OCI-LY3 (cell line): ENCODE measurements at regions not wholly inside any gene's neighbourhood (a gene's known extent, or its start where the extent isn't known, plus 50 kb on each side); places are given as distances from the start of the nearest gene placed in this dataset.

Source experiments
- H2AFZ ChIP-seq: fragments of 200-600, 300-600 bp; shearing (Covaris generic); 2 replicates; pipeline ENCODE4 v1.6.0; 2014; ENCODE audit warnings: antibody characterized with exemption, low read depth, low read length
- H3K27ac ChIP-seq: fragments of 200-600, 300-600 bp; sonication (generic); 2 replicates; pipeline ENCODE4 v1.5.1; 2014; ENCODE audit warnings: mild to moderate bottlenecking, low read length, moderate library complexity, mixed read lengths
- H3K27me3 ChIP-seq: fragments of 200-600, 300-600 bp; sonication (generic); 2 replicates; pipeline ENCODE4 v1.6.1; 2014; ENCODE audit warnings: low read depth, low read length, mixed read lengths
- H3K36me3 ChIP-seq: fragments of 200-600, 300-600 bp; sonication (generic); replicated peaks from 2 replicates; pipeline ENCODE3; 2014; ENCODE audit warnings: low read depth, low read length, mixed read lengths
- H3K4me1 ChIP-seq: fragments of 300-600, 200-600 bp; sonication (generic); 2 replicates; pipeline ENCODE4 v1.6.1; 2014; ENCODE audit warnings: low read length, mixed read lengths
- H3K4me2 ChIP-seq: fragments of 200-600, 300-600 bp; sonication (generic); 2 replicates; pipeline ENCODE4 v1.6.1; 2014; ENCODE audit warnings: low read length, mixed read lengths
- H3K4me3 ChIP-seq: fragments of 300-600, 200-600 bp; sonication (generic); 2 replicates; pipeline ENCODE4 v1.5.1; 2014; ENCODE audit warnings: antibody characterized with exemption, mild to moderate bottlenecking, low read length, moderate library complexity
- H3K79me2 ChIP-seq: fragments of 300-600, 200-600 bp; shearing (Covaris generic); 2 replicates; pipeline ENCODE4 v1.6.1; 2014; ENCODE audit warnings: mild to moderate bottlenecking, low read length, mixed read lengths
- H3K9ac ChIP-seq: fragments of 300-600, 200-600 bp; shearing (Covaris generic); 2 replicates; pipeline ENCODE4 v1.6.0; 2014; ENCODE audit warnings: mild to moderate bottlenecking, low read length, moderate library complexity
- H3K9me3 ChIP-seq: fragments of 200-600, 300-600 bp; shearing (Covaris generic); 2 replicates; pipeline ENCODE4 v1.6.1; 2014; ENCODE audit warnings: low read length, mixed read lengths; ENCODE audit not compliant: insufficient read depth
- H4K20me1 ChIP-seq: fragments of 200-600, 300-600 bp; sonication (generic); 2 replicates; pipeline ENCODE4 v1.6.1; 2016; ENCODE audit warnings: low read length, mixed read lengths; ENCODE audit not compliant: insufficient read depth
- EZH2phosphoT487 ChIP-seq: fragments of 200-600 bp; shearing (Covaris generic); IDR thresholded peaks from 2 replicates; pipeline ENCODE4 v1.6.1; 2018; ENCODE audit warnings: antibody characterized with exemption, mixed run types, low read depth
- TF ChIP-seq, protein P1 (sequence below): fragments of 200-600, 300-600 bp; sonication (generic); IDR thresholded peaks from 2 replicates; pipeline ENCODE4 v1.5.1; 2014; ENCODE audit warnings: antibody characterized with exemption, low read length, low read depth

DNA sequence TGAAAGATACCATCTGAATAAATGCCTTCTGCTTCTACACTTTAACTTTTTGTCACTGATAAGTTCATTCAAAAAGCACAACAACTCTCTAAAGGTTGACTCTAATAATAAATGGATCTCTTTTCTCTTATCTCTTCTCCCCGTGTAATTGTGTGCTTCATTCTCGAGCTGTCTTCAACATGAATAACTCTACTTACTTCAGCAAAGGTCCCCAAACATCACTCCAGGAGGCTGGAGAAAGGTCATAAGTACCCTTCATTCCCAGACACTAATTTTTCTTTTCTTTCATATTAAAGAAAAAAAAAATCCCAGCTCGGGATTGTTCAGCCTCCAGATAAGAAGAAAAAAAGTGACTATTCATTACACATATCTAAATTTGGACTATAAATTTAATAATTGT lies 222.2 kb downstream of the FOXO1 start:
- Histone ChIP-seq H3K79me2 (no peaks in the 10 kb centered on the region), H4K20me1 (no peaks in the 10 kb centered on the region), H2AFZ (no peak overlapping the region), H3K36me3 (no peaks in the 10 kb centered on the region), H3K4me1 (peaks cover 32% of the 10 kb centered on the region), H3K4me2 (no peak overlapping the region), H3K4me3 (no peak overlapping the region), H3K27me3 (peaks cover 26% of the 10 kb centered on the region), H3K9me3 (peaks cover 7% of the 10 kb centered on the region; the same call in 1 of the 2 replicates), H3K27ac (no peak overlapping the region), H3K9ac (no peak overlapping the region)
- no peak for TF ChIP-seq EZH2phosphoT487
- TF ChIP-seq, protein P1, sequence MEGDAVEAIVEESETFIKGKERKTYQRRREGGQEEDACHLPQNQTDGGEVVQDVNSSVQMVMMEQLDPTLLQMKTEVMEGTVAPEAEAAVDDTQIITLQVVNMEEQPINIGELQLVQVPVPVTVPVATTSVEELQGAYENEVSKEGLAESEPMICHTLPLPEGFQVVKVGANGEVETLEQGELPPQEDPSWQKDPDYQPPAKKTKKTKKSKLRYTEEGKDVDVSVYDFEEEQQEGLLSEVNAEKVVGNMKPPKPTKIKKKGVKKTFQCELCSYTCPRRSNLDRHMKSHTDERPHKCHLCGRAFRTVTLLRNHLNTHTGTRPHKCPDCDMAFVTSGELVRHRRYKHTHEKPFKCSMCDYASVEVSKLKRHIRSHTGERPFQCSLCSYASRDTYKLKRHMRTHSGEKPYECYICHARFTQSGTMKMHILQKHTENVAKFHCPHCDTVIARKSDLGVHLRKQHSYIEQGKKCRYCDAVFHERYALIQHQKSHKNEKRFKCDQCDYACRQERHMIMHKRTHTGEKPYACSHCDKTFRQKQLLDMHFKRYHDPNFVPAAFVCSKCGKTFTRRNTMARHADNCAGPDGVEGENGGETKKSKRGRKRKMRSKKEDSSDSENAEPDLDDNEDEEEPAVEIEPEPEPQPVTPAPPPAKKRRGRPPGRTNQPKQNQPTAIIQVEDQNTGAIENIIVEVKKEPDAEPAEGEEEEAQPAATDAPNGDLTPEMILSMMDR: no peak

DNA sequence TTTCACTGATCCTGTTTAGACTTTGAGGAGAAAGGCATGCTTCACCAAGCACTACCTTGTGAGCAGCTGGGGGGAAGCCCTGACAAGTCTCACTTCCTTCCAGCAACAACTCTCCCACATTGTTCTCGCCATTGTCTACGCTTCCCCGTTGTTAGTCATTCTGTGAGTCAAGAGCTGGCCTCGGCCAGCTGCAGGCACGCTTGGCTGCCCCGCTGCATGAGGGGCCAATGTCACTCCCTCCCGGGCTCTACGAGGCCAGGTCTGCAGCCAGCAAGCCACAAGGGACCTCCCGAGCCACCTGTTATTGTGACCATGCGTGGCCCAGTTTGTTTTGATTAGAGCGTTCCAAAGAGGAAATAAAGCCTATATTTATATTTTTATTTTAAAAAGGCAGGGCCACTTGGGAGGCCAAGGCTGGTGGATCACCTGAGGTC lies 220.9 kb downstream of the FOXO1 start:
- Histone ChIP-seq H3K9ac (no peak overlapping the region), H3K9me3 (peaks cover 10% of the 10 kb centered on the region; the same call in 1 of the 2 replicates), H4K20me1 (no peaks in the 10 kb centered on the region), H3K4me3 (peak overlapping the region; percentile 1; the same call in 1 of the 2 replicates), H3K36me3 (no peaks in the 10 kb centered on the region), H3K79me2 (no peaks in the 10 kb centered on the region), H3K27me3 (peaks cover 26% of the 10 kb centered on the region), H3K27ac (no peak overlapping the region), H3K4me1 (peaks cover 31% of the 10 kb centered on the region), H2AFZ (no peak overlapping the region), H3K4me2 (peak overlapping the region; percentile 80)
- peak; percentile 75; the same call in 1 of the 2 replicates for TF ChIP-seq EZH2phosphoT487
- TF ChIP-seq, protein P1: no peak

DNA sequence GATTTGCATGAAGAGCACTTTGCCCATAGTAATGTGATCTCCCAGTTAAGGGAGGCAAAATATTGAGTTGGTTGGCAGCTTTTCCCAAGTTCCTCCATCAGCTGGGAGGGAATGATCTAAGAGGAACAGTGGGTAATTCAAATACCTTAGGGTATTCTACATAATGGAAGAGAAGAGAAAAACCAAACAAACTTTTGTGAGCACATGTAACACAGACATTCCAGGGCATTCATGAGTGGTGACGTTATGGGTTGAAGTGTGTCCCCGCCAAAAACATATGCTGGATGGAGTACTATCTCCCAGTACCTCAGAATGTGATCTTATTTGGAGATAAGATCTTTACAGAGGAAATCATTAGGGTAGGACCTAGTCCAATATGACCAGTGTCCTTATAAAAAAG lies 220.1 kb downstream of the FOXO1 start:
- peaks cover 10% of the 10 kb centered on the region; the same call in 1 of the 2 replicates for H3K9me3 ChIP-seq
- H3K4me1 ChIP-seq: peaks cover 31% of the 10 kb centered on the region
- H3K9ac ChIP-seq: no peak overlapping the region
- H3K4me2 ChIP-seq: no peak overlapping the region
- no peak overlapping the region for H3K4me3 ChIP-seq
- H4K20me1 ChIP-seq: no peaks in the 10 kb centered on the region
- H3K79me2 ChIP-seq: no peaks in the 10 kb centered on the region
- peaks cover 26% of the 10 kb centered on the region for H3K27me3 ChIP-seq
- no peak overlapping the region for H3K27ac ChIP-seq
- no peak overlapping the region for H2AFZ ChIP-seq
- no peaks in the 10 kb centered on the region for H3K36me3 ChIP-seq
- TF ChIP-seq, protein P1: no peak
- TF ChIP-seq EZH2phosphoT487: no peak

DNA sequence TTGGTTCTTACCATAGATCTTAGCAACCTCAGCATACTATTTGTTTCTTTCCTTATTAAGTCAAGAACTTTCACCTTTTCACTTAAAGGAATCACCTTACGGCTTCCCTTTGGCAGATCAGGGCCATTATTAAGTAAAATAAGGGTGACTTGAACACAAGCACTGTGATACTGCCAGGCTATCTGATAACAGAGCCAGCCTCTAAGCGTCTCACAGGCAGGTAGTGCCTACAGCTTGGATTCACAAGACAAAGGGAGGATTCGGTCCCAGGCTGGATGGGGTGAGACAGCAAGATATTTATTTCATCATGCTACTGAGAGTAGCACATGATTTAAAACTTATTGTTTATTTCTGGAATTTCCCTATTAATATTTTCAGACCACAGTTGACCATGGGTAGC lies 218.6 kb downstream of the FOXO1 start:
- Histone ChIP-seq H3K27ac (no peak overlapping the region), H3K4me2 (no peak overlapping the region), H3K4me1 (peaks cover 37% of the 10 kb centered on the region)

More for the DNA sequence above, 218.6 kb downstream of the FOXO1 start:
- H3K9me3 ChIP-seq: peaks cover 10% of the 10 kb centered on the region; the same call in 1 of the 2 replicates
- no peak overlapping the region for H2AFZ ChIP-seq
- H3K27me3 ChIP-seq: peaks cover 24% of the 10 kb centered on the region
- no peak for TF ChIP-seq EZH2phosphoT487
- TF ChIP-seq, protein P1: no peak
- H3K36me3 ChIP-seq: no peaks in the 10 kb centered on the region
- no peaks in the 10 kb centered on the region for H3K79me2 ChIP-seq
- no peaks in the 10 kb centered on the region for H4K20me1 ChIP-seq
- no peak overlapping the region for H3K9ac ChIP-seq
- no peak overlapping the region for H3K4me3 ChIP-seq
